Coronary artery (tissue), 2 donors: ENCODE measurements at regions not wholly inside any gene's neighbourhood (a gene's known extent, or its start where the extent isn't known, plus 50 kb on each side); places are given as distances from the start of the nearest gene placed in this dataset.
A peak's percentile ranks its signal among the peaks of the same experiment; 100 is the strongest.

Source experiments
- DNase-seq: peaks from one replicate; pipeline ENCODE4 v3.0.0-alpha.2; 2017; ENCODE audit warnings: low spot score
- H3K27ac ChIP-seq, 2 donors: fragments of 200-600 bp; sonication (generic); one replicate each; pipeline ENCODE4 v1.5.1; 2016 to 2019
- H3K4me3 ChIP-seq: fragments of 200-600 bp; sonication (generic); 2 replicates; pipeline ENCODE4 v1.5.1; 2016; ENCODE audit warnings: mild to moderate bottlenecking, moderate library complexity
- CTCF ChIP-seq: fragments of 200-600 bp; sonication (generic); IDR thresholded peaks from one replicate; pipeline ENCODE4 v1.5.1; 2019; ENCODE audit warnings: antibody characterized with exemption

DNA sequence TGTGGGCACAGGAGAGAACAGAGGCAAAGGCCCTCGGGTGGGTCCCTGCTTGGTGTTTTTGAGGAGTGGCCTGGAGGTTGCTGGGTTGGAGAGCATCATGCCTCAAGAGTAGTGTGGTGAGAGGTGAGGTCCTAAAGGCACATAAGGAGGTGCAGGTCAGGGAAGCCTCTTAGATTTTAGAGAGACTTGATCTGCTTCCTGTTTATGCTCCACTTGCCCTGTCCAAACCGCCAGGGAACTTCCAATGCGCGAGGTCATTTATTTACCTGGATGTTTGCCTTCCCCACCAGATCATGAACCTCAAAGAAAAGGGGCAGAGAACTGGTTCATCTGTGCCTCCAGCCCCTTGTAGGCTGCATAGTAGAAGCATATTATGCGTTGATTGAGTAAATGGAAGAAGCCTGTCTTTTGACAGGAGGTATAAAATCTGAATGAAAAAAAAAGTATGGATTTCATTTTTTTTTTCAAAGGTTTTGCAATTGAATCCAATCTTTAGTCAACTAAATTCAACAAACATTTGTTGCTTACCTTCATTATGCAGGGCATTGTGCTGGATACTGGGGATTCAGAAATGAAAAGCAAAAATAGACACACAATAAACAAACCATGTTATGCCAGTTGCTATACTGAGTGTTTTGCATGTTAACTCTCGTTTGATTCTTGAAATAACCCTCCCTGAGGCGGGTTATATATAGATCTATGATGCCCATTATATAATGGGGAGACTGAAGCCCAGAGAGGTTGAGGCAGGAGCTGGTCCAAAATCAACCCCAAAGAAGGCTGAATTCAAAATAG is 485.2 kb downstream of the VRK1 start:
- TF ChIP-seq CTCF = no peak
- DNase-seq = no peak
- H3K4me3 ChIP-seq = no peak overlapping the region
- H3K27ac ChIP-seq = no peak overlapping the region

DNA sequence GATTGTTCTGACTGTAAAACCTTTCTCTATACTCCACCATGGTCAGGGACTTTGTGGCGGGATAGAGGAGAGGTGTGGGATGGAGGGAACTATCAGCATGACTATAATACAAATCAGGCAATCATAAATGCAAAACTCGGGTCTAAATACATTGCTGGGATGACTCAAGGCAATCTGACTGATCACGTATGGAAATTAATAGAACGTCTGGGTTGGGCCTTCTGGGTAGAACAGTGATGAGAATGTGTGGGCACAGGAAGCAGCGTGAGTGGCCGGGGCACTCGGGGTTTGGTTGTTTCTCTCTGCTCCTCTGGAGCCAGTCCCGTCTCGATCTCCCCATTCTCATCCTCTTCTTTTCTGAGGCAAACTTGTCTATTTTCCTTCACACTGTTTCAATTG is 485.8 kb downstream of the VRK1 start:
- DNase-seq = no peak
- TF ChIP-seq CTCF = no peak
- Histone ChIP-seq H3K27ac (no peak overlapping the region), H3K4me3 (no peak overlapping the region)

- H3K27ac ChIP-seq = no peak overlapping the region
- peak; percentile 31 for DNase-seq
- no peak for TF ChIP-seq CTCF
- H3K4me3 ChIP-seq = no peak overlapping the region
Observed at GRCh38 chr14:97283426-97283825, 486.2 kb downstream of the VRK1 start.

- no peak overlapping the region for H3K4me3 ChIP-seq
- TF ChIP-seq CTCF = no peak
- H3K27ac ChIP-seq = no peak overlapping the region
- peak; percentile 45 for DNase-seq
Observed at GRCh38 chr14:97283841-97284240, 486.7 kb downstream of the VRK1 start.

GRCh38 chr14:97287956-97288355 is 490.8 kb downstream of the VRK1 start:
- TF ChIP-seq CTCF = no peak
- no peak overlapping the region for H3K27ac ChIP-seq
- DNase-seq = no peak
- no peak overlapping the region for H3K4me3 ChIP-seq

DNA sequence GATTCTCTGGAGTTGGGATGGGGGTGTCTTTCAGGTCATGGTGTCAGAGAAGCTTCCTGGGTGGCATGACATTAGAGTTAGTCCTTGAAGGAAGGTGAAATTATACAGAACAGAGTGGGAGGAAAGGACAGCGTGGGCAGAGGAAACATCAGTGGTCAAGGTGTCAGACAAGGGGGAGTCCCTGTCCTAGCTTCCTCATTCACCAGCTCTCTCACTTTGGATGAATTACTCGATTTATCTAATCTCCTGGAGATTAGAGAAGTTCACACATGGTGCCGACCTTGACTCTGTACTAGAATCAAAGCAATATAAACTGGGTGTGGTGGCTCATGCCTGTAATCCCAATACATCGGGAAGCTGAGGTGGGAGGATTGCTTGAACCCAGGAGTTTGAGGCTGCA is 492.9 kb downstream of the VRK1 start:
- DNase-seq = no peak
- H3K27ac ChIP-seq = no peak overlapping the region
- no peak for TF ChIP-seq CTCF
- no peak overlapping the region for H3K4me3 ChIP-seq

GRCh38 chr14:97290977-97291376 is 493.8 kb downstream of the VRK1 start:
- no peak overlapping the region for H3K4me3 ChIP-seq
- no peak overlapping the region for H3K27ac ChIP-seq
- no peak for TF ChIP-seq CTCF
- DNase-seq = no peak
